ENCODE measurements at regions not wholly inside any gene's neighbourhood (a gene's known extent, or its start where the extent isn't known, plus 50 kb on each side); places are given as distances from the start of the nearest gene placed in this dataset.

DNA sequence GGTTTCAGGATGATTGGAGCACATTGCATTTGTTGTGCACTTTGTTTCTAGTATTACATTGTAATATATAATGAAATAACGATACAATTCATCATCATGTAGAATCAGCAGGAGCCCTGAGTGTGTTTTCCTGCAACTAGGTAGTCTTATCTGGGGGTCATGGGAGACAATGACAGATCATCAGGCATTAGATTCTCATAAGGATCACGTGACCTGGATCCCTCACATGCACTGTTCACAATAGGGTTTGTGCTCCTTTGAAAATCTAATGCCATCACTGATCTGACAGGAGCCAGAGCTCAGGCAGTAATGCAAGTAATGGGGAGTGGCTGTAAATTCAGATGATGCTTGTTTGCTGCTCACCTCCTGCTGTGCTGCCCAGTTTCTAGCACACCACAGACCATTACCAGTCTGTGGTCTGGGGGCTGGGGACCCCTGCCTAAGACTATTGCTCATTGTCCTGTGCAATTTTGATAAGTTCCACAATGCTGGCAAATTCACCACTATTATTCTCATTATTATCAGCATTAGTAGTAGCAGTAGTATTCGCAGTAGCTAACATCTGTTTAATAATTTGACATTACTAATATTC, 428.7 kb upstream of the TNP1 start:
- DNase-seq (ENCODE audit: extremely low spot score), result no peak
- no peak for TF ChIP-seq SP1 (IDR thresholded peaks at IDR 0.05)
- CTCF ChIA-PET, result no interaction called here
- POLR2A ChIA-PET, result no interaction called here

DNA sequence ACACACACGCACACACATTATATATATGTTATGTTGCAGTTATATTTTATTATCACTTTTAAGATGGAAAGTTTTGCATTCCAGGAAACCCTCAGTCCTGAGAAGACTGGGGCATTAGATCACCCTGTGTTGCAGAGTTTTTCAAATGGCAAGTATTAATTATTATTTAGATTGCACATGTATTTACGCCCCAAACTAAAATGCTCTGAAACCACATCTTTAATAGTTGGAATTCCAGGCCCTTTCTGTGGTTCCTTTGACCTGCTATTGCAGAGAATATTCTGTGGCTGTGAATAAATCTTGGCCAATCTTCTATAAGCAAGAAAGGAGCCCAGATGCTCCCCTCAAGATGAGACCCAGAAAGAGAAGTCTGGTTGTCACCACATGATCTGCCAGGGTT, 427.0 kb upstream of the TNP1 start:
- DNase-seq (ENCODE audit: extremely low spot score), result no peak
- ChIA-PET CTCF (no interaction called here), POLR2A (no interaction called here)
- TF ChIP-seq TARDBP (IDR thresholded peaks at IDR 0.05) (no peak), FOXA1 (IDR thresholded peaks at IDR 0.05) (no peak), ZNF384 (IDR thresholded peaks at IDR 0.05) (no peak), FOXM1 (IDR thresholded peaks at IDR 0.05; ENCODE audit: borderline replicate concordance) (no peak), ELF4 (IDR thresholded peaks at IDR 0.05) (no peak), ARNT (IDR thresholded peaks at IDR 0.05) (no peak), L3MBTL2 (conservative IDR thresholded peaks at IDR 0.05) (no peak), FOXK2 (IDR thresholded peaks at IDR 0.05) (no peak), SP1 (IDR thresholded peaks at IDR 0.05) (no peak)
- TF ChIP-seq, protein P1, sequence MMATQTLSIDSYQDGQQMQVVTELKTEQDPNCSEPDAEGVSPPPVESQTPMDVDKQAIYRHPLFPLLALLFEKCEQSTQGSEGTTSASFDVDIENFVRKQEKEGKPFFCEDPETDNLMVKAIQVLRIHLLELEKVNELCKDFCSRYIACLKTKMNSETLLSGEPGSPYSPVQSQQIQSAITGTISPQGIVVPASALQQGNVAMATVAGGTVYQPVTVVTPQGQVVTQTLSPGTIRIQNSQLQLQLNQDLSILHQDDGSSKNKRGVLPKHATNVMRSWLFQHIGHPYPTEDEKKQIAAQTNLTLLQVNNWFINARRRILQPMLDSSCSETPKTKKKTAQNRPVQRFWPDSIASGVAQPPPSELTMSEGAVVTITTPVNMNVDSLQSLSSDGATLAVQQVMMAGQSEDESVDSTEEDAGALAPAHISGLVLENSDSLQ (IDR thresholded peaks at IDR 0.05), result no peak

GRCh38 chr2:217285926-217286325, 426.1 kb upstream of the TNP1 start:
- TF ChIP-seq HDGF (IDR thresholded peaks at IDR 0.05; ENCODE audit: borderline replicate concordance) (no peak), TARDBP (IDR thresholded peaks at IDR 0.05) (no peak), SP1 (IDR thresholded peaks at IDR 0.05) (no peak), FOXM1 (IDR thresholded peaks at IDR 0.05; ENCODE audit: borderline replicate concordance) (no peak), CTBP1 (IDR thresholded peaks at IDR 0.05; ENCODE audit: borderline replicate concordance) (no peak), ELF4 (IDR thresholded peaks at IDR 0.05) (no peak), ZNF384 (IDR thresholded peaks at IDR 0.05) (no peak), NFRKB (IDR thresholded peaks at IDR 0.05) (no peak), LEF1 (IDR thresholded peaks at IDR 0.05; ENCODE audit: borderline replicate concordance) (no peak), ARNT (IDR thresholded peaks at IDR 0.05) (no peak), FOXA1 (IDR thresholded peaks at IDR 0.05) (no peak), FOXK2 (IDR thresholded peaks at IDR 0.05) (no peak), L3MBTL2 (conservative IDR thresholded peaks at IDR 0.05) (no peak), BHLHE40 (IDR thresholded peaks at IDR 0.05; ENCODE audit: borderline replicate concordance) (no peak)
- TF ChIP-seq, protein P1 (IDR thresholded peaks at IDR 0.05), result no peak
- CTCF ChIA-PET, result no interaction called here
- no peak for DNase-seq (ENCODE audit: extremely low spot score)
- POLR2A ChIA-PET, result no interaction called here

DNA sequence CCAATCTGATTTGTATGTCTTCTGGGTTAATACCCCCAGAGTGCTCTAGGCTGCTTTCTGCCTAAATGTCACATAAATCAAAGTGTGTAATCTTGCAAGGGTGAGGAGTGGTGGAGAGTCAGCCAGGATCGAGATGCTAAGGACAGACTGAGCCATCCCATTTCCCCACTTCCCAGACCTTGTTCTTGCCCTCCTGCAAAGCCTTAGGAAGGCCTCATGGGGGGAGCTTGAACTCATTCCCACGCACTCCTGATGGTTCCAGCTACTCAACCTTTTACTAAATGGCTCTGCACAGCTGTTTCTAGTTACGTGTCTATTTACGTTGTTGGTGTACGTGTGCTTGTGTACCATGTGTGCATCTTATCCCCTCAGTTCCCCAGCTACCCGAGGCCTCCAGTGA, 423.6 kb upstream of the TNP1 start:
- ChIA-PET CTCF (no interaction called here), POLR2A (no interaction called here)
- DNase-seq (ENCODE audit: extremely low spot score), result no peak
- no peak for TF ChIP-seq BHLHE40 (IDR thresholded peaks at IDR 0.05; ENCODE audit: borderline replicate concordance)

- TF ChIP-seq SP1 (IDR thresholded peaks at IDR 0.05) (no peak), ZNF384 (IDR thresholded peaks at IDR 0.05) (no peak), LEF1 (IDR thresholded peaks at IDR 0.05; ENCODE audit: borderline replicate concordance) (no peak), TARDBP (IDR thresholded peaks at IDR 0.05) (no peak), CTBP1 (IDR thresholded peaks at IDR 0.05; ENCODE audit: borderline replicate concordance) (no peak), FOXM1 (IDR thresholded peaks at IDR 0.05; ENCODE audit: borderline replicate concordance) (no peak), HDGF (IDR thresholded peaks at IDR 0.05; ENCODE audit: borderline replicate concordance) (no peak), L3MBTL2 (conservative IDR thresholded peaks at IDR 0.05) (no peak), FOXK2 (IDR thresholded peaks at IDR 0.05) (no peak), FOXA1 (IDR thresholded peaks at IDR 0.05) (no peak), ELF4 (IDR thresholded peaks at IDR 0.05) (no peak), NFRKB (IDR thresholded peaks at IDR 0.05) (no peak), ARNT (IDR thresholded peaks at IDR 0.05) (no peak)
- TF ChIP-seq, protein P1 (IDR thresholded peaks at IDR 0.05), result no peak
- ChIA-PET POLR2A (no interaction called here), CTCF (no interaction called here)
- DNase-seq (ENCODE audit: extremely low spot score), result no peak
These were observed 422.7 kb upstream of the TNP1 start for GRCh38 chr2:217282531-217282930.

GRCh38 chr2:217279556-217279955, 419.7 kb upstream of the TNP1 start:
- CTCF ChIA-PET, result no interaction called here
- DNase-seq (ENCODE audit: extremely low spot score), result no peak
- POLR2A ChIA-PET, result no interaction called here
- TF ChIP-seq ELF4 (IDR thresholded peaks at IDR 0.05) (no peak), TARDBP (IDR thresholded peaks at IDR 0.05) (no peak), SUZ12 (IDR thresholded peaks at IDR 0.05) (no peak), HDGF (IDR thresholded peaks at IDR 0.05; ENCODE audit: borderline replicate concordance) (no peak), LEF1 (IDR thresholded peaks at IDR 0.05; ENCODE audit: borderline replicate concordance) (no peak), FOXM1 (IDR thresholded peaks at IDR 0.05; ENCODE audit: borderline replicate concordance) (no peak), BHLHE40 (IDR thresholded peaks at IDR 0.05; ENCODE audit: borderline replicate concordance) (no peak), SP1 (IDR thresholded peaks at IDR 0.05) (no peak), L3MBTL2 (conservative IDR thresholded peaks at IDR 0.05) (no peak), FOXA1 (IDR thresholded peaks at IDR 0.05) (no peak), ZNF384 (IDR thresholded peaks at IDR 0.05) (no peak), ARNT (IDR thresholded peaks at IDR 0.05) (no peak), CTBP1 (IDR thresholded peaks at IDR 0.05; ENCODE audit: borderline replicate concordance) (no peak), FOXK2 (IDR thresholded peaks at IDR 0.05) (no peak), NFRKB (IDR thresholded peaks at IDR 0.05) (no peak)
- TF ChIP-seq, protein P1 (IDR thresholded peaks at IDR 0.05), result no peak

Measured in HEK293T (cell line).